GM19035 (cell line): ENCODE measurements at regions not wholly inside any gene's neighbourhood (a gene's known extent, or its start where the extent isn't known, plus 50 kb on each side); places are given as distances from the start of the nearest gene placed in this dataset.

Experiments used
- ATAC-seq: cut with Tn5 transposase; IDR thresholded peaks from one replicate; pipeline ENCODE4 v1.9.1; 2021; ENCODE audit not compliant: unreplicated experiment

DNA sequence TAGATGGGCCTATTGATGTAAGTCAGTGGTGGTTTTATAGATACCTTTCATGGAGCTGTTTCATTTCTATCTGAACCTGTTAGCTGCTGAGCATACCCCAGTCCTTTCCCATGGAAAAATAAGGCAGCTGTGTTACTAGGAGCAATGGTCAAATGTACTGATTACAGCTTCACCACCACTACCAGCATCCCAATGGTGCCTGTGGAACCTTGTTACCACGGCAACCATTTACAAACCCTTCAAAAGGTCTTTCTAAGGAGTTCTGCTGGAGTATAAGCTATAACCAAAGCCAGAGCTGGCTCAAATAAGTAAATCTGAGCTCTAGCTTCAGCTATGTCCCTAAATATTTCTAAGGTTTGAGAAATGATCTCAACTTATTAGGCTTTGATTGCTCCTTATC lies 133.4 kb upstream of the ACP3 start:
- ATAC-seq, result no peak

DNA sequence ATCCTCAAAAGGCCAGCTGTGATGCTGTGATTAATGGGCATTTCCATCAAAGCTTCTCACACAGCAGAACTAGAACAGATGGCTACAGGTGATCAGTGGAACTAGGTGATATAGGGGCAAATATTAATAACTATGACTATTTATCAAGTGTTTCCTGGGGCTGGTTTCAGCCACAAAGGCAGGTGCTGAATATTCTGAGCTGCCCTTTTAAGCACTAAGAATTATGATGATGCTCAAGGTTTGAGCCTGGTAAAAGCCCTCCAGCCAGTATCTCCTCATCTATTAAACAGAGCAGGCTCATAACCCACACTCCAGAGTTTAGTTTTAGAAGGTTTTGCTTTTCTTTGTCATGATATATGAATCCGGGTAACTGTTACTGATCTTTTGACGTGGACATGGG lies 129.5 kb upstream of the ACP3 start:
- ATAC-seq, result no peak

DNA sequence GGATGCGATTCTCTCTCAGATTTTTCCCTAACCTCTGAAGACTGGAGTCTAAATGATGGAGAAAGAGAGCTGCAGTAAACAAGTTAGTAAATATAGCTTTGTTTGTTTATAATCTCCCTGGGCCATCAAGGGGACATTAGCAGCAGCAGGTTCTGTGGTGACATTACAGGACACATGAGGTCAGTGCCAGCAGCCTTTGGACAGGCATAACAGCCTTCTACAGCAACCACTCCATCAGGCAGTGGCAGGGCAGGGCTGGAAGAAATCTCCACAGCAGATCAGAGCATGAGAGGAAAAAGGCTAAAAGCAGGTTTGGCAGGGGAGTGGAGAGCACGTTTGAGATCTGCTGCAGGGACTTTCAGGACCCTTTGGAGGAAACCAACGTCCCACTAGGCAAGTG lies 127.6 kb upstream of the ACP3 start:
- no peak for ATAC-seq

DNA sequence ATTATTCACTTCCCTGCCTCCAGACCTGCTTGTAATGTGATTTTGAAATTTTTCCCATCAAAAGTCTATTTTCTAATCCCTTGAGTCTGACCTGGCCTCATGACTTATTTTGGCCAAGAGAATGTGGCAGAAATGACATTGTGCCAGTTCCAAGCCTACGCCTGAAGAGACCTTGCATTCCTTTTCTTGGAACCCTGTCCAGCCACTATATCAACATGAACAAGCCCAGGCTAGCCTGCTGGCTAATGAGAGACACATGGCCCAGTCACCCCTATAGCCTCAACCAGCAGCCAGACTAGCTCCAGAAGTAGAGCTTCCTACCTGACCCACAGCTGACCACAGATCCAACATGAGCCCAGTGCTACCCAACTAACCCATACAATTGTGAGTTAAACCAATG lies 121.1 kb upstream of the ACP3 start:
- no peak for ATAC-seq

DNA sequence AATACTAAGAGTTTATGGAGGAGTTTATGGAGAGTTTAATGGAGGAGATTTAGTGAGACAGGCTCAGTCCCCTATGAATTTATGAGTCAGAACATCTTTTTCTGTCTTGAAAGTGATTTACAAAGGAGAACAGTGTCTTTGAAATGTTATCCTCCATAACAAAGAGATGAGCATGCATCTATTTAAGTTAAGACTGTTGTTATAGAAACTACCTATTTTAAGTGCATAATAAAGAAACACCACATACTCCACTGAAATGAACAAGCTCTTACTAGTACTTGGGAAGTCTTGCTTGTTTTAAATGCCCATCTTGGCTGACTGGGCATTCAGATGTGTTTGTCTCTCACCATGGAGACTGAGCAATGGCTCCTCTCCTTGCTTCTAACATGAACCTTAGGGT lies 118.7 kb upstream of the ACP3 start:
- no peak for ATAC-seq

DNA sequence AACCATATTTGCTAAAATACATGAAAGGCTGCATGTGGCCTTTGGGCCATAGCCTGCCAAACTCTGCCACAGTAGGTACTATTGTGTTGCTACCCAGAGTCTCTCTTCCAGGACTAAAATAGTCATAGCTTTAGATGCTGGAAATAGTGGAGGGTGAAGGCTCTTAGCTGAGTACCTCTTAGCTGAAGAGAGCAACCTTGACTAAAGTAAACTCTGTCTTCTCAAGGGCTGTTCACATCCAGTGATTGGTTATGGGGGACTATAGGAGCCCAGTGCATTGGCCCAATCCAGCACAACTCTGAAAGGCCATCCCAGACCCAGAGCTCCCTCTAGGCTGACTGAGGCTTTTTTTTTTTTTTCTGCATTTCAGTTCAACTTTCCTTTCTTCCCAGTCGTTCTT lies 117.8 kb upstream of the ACP3 start:
- ATAC-seq, result no peak

DNA sequence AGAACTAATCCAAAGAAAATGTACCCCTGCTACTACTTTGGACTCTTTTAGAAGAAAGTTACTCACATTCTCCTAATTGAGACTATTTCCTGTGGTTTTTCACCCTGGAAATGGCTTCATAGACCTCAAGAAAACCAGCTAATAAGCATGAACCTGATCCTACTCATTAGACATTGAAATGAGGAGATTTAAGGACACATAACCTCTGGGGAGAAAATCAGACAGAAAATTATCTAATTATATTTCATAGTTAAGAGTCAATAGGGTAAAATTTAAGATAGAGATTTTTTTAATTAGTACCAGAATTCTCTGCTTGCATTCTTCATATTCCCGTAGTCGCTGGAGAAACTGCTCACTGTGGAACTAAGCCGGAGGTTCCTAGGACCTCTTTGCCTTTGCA lies 114.6 kb upstream of the ACP3 start:
- no peak for ATAC-seq

DNA sequence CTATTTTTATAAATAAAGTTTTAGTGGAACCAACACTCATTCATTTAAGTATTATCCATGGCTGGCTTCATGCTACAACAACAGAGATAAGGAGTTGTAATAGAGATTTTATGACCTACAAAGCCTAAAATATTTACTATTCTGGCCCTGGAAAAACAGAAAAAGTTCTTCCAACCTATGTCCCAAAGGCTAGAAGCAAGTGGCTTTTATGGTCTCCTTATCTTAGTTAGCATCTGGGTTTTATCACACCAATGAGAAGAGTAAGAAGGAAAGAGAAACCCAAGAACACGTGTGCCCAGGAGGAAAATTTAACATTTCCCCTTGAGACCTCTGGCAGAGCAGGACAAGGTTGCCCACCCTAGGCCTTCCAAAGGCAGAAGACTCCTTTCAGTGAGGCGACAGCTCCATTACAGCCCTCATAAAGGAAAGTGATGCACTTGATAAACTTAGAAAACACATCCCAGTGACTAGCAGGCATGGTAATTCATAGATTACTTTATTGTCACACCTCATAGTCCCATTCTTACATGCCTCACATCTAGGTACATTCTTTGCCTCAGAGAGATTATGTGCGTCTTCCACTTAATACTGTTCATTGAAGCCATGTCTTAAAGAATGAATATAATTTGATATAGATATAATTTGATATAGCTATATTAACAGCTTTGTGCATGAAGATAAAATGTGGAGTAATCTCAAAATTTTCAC lies 113.2 kb upstream of the ACP3 start:
- ATAC-seq, result no peak

DNA sequence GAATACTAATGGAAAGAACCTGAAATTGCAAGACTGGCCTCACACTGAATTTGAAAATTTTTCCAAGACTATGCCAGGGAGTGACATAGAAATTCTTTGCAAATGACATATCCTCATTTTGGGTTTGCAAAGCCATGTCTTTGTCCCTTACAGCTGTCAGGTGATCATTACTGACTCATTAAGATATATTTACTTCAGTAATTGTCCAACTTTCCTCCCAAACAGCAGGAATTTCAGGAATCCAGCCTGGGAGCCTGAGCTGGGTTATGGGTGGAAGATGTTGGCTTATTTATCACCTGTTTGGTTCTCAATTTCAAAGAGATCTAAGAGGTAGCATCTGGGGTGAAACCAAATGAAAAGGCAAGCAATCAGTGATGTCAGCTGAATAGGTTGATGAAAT lies 111.6 kb upstream of the ACP3 start:
- no peak for ATAC-seq

DNA sequence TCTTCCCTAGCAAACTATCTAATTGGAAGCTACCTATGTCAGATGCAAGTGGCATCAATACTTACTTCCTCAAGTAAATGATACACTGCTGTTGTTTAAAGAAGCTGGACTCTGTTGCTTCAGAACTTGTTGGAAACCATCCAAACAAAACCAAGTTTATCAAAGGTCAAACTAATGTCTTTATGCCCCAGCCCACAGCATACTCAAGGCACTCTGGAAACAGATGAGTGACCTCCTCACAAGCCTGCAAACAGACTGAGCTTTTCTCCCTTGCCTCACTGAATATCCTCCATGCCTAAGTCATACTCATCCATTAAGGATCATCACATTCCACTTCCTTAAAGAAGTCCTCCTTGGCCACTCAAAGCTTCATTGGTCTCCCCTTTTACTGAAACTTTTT lies 107.4 kb upstream of the ACP3 start:
- no peak for ATAC-seq

DNA sequence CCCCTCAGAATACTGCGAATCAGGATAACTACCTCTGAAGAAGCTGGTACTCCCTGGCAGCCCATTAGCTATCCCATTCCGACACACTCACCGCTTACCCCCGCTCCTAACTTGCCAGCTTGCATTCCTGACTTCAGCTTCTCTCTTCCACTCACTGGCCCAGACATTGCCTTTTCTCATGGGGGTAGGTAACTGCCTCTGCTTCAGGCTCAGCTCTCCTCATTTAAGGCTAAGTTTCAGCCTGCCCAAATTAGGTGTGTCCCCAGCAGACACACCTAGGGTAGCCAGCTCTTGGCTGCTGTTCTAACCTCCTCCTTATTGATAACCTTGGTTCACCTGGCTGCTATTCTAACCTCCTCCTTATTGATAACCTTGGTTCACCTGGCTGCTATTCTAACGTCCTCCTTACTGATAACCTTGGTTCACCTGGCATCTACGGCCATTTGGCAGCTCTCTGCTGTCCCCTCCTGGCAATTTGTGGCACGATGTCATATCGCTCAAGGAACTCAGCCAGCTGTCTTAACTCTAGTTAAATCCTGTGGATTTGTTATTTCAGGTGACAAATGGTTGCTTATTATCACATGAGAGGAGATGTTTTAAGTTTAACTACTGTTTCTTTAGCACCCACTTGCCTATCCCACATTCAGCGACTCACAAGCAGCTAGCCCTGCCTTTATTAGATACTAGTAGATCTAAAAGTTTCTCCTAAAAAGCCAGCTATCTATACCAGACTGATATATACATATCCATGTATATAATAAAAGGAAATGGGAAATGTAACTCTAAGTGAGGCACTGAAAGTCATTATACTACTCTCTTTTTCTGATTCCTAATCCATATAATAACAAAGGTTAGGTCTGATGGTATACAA lies 106.5 kb upstream of the ACP3 start:
- ATAC-seq, result no peak

DNA sequence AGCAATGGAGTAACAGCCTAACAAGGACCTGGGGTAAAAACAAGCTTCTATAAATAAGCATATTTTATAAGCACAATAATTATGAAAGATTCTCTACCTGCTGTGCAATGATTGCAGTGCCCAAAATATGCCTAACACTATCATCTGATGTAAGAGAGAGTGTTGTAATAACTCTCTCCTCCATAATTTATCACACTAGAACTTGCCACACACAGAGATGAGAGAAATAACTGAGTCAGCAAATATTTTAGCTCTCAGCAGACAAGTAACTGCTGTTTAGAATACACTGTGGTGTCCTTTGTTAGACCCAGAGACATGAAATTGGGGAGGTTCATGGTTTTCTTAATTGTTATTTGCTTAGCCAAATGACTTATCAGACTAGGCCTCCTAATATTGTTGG lies 105.3 kb upstream of the ACP3 start:
- no peak for ATAC-seq

DNA sequence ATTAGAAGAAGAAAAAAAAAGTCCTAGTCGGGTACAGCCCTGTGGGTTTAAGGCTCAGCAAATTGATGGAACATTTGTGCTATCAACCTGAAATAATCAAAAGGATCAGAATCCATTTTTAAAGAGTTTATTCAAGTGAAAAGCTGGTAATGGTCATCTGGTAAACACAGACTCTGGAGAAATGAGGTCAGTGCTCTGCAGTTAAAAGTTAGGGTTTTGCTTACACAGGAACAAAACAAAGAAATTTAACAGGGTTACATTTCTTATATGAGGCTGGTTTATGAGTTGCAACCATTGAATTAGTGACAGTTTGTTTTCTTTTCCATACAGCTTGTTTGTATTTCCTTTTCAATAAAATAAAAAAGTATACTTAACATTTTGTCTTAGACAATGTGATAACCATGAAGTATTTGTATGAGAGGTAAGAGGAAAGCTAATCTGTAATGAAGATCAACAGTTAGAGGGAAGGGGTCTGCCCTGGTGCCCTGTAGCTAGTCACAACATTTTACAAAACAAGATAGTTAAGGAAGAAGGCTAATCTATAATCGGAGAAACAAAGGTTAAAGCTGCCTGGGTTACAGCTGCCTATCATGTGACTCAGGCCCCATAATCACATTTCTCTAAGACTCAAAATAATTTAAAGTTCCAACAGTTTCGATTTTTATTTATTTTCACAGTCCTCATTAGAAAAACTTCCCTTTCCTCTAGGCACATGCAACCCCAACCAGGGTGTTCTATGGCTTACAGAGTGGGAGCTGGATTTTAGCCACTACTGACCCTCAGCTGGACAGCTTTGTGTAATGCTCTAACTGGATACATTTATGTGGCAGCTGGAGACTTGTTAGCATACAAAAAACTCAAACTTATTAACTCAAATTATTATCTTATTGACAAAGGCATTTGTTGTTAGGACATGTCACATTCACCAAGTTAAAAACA lies 98.1 kb upstream of the ACP3 start:
- no peak for ATAC-seq

DNA sequence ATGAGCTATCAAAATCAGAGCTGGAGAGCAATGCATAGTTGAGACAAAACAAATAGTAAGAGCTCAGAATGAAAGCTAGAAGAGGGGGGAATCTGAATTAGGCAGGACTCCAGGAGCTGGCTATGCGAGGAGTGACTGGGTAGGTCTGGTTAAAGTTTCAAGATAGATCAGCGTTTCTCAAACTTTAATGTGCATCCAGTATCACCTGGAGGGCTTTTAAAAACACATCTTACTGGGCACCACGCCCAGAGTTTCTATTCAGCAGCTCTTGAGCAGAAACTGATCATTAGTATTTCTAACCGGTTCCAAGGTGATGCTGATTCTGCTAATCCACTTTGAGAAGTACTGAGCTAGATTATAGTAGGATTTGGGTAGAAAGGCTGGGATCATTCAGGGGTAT lies 96.2 kb upstream of the ACP3 start:
- no peak for ATAC-seq

DNA sequence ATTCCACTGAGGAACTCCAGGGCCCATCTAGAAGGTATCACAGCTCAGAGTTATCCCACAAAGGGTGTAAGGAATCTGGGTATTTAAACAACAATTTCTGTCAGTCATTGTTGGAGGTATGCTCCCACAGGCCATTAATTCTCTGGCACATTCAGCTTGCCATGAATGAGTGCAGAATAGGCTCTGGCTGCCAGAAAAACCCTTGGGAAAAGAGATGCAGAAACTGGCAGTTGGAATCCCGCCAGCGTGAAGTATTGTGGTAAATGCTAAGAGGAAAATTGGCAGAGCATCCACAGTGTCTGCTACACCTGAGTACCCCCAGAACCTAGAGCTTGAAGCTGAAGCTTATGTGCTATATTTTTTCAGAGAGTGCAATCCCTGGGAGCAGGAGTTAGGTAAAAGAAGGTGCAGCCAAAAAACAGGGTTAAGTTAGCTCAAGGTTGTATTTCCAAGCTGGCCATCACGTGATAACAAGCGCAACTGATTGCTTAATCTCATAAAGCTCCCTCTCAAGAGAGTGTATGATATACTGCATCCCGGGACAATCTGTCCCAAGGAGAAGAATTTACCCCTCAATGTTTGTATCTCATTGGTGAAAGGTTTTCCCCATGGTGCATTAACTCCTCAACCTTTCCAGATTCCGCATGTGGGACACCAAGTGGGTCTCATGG lies 94.2 kb upstream of the ACP3 start:
- no peak for ATAC-seq

DNA sequence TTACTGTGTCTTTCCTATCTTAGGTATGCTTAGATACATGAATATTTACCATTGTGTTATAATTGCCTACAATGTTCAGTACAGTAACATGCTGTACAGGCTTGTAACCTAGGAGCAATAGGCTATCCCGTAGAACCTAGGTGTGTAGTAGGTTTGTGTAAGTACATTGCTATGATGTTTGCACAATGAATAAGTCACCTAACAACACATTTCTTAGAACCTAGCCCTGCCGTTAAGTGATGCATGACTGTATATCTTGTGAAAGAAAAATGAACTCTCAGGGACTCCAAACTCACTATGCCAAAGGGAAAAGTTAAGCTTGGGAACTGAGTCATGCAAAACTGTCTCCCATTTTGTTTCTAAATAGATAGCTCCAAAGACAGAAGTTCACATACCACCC lies 91.5 kb upstream of the ACP3 start:
- no peak for ATAC-seq

DNA sequence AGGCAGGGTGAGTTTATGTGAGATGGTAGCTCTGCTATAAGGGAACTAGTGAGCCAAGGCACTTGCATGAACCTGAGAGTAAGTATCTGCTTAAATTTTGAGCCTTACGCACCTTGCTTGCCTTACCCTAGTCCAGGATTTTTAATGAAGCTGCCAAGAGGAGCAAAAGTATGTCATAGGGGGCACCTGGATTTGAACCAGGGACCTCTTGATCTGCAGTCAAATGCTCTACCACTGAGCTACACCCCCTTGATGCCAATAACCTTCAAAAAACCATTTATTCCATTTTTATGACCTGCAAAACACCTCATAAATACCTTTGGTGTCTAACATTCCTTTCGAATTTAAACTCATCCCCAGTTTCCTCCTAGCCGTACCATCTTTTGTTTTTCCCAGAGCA lies 88.3 kb upstream of the ACP3 start:
- ATAC-seq, result no peak

DNA sequence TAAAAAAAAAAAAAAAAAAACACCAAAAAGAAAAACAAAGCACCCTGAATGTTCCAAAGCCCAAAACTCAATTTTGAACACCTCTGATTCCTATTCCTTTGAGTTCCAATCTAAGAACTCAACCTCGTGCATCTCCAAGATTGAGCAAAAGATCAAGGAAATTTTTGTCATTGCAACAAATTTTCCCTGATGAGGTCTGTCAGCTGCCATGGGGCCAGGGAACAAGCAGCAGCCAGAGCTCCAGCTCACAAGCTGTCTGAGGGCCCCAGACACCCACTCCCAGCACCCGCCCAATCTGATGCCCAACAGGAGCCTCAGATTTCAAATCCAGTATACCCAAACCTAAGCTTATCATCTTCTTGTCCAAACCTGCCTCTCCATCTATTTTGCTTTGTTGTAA lies 87.6 kb upstream of the ACP3 start:
- no peak for ATAC-seq

DNA sequence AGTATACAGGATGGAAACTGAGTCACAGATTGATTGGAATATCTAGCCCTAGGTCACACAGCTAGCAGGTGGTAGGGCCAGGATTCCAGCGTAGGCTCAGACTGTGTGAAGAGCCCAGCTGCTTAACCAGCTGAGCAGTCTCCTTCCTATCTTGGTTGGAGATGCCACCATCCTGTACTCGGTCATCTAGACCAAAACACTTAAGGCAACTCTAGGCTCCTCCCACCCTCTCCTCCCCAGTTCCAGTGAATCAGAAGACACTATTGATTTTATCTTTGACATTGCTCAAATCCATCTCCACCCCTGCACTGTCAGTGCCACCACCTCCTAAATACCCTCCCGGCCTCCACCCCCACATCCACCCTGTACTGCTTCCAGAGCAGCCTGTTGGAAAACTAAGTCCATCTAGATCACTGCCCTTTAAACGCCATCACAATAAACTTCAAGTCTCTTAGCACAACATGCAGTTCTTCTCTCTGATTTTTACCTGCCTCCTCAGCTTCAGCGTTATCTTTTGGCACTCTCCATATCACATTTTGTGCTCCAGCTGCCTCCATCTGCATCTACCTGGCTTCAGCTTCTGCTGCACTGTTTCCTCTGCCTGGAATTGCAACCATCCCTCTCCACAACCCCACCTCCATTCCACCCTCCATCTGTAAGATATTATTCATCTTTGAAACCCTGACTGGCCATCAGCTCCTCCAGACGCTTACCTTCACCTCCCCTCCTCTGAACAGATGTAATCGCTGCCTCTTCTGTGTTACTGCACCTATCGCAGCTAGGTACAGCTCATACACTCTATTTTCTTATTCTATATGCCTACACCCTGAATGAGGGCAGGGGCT lies 86.8 kb upstream of the ACP3 start:
- ATAC-seq, result no peak

DNA sequence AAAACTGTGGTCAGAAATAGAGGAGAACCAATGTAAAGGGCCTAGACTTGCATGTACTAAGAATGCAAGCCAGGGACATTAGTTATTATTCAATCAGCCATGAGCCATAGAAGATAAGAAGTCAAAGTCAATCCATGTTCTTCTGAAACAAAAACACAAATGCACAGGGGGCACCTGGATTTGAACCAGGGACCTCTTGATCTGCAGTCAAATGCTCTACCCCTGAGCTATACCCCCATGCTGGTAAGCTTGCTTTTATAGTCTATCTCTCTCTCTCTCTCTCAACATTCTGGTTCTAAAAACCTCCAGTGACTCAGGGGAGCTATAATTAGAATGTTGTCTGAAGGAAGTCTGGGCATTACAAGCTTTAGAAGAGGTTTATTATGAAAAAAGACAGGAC lies 85.6 kb upstream of the ACP3 start:
- ATAC-seq, result no peak
